ENCODE measurements at regions not wholly inside any gene's neighbourhood (a gene's known extent, or its start where the extent isn't known, plus 50 kb on each side); places are given as distances from the start of the nearest gene placed in this dataset.

- H3K4me3 Mint-ChIP-seq (ENCODE audit: unreplicated experiment), result no peak overlapping the region
- H3K9me3 Mint-ChIP-seq (ENCODE audit: unreplicated experiment), result no peaks in the 10 kb centered on the region
- DNase-seq (ENCODE audit: low spot score), result no peak
- no peak overlapping the region for H3K27ac Mint-ChIP-seq (ENCODE audit: unreplicated experiment)
- no peaks in the 10 kb centered on the region for H3K36me3 Mint-ChIP-seq (ENCODE audit: low read depth, unreplicated experiment)
- TF ChIP-seq CTCF (IDR thresholded peaks at IDR 0.05; ENCODE audit: unreplicated experiment), result no peak
- H3K4me1 Mint-ChIP-seq (ENCODE audit: unreplicated experiment), result peaks cover 12% of the 10 kb centered on the region
- peaks cover 5% of the 10 kb centered on the region for H3K27me3 Mint-ChIP-seq (ENCODE audit: unreplicated experiment)
Observed at GRCh38 chr11:130640526-130640925, 192.1 kb downstream of the ADAMTS15 start.

GRCh38 chr11:130641876-130642275, 193.4 kb downstream of the ADAMTS15 start:
- TF ChIP-seq CTCF (IDR thresholded peaks at IDR 0.05; ENCODE audit: unreplicated experiment), result no peak
- no peak overlapping the region for H3K4me3 Mint-ChIP-seq (ENCODE audit: unreplicated experiment)
- H3K4me1 Mint-ChIP-seq (ENCODE audit: unreplicated experiment), result peaks cover 12% of the 10 kb centered on the region
- H3K36me3 Mint-ChIP-seq (ENCODE audit: low read depth, unreplicated experiment), result no peaks in the 10 kb centered on the region
- H3K27me3 Mint-ChIP-seq (ENCODE audit: unreplicated experiment), result peaks cover 5% of the 10 kb centered on the region
- H3K9me3 Mint-ChIP-seq (ENCODE audit: unreplicated experiment), result no peaks in the 10 kb centered on the region
- DNase-seq (ENCODE audit: low spot score), result no peak
- H3K27ac Mint-ChIP-seq (ENCODE audit: unreplicated experiment), result no peak overlapping the region

- DNase-seq (ENCODE audit: low spot score), result no peak
- H3K4me3 Mint-ChIP-seq (ENCODE audit: unreplicated experiment), result no peak overlapping the region
- peaks cover 8% of the 10 kb centered on the region for H3K4me1 Mint-ChIP-seq (ENCODE audit: unreplicated experiment)
Observed at GRCh38 chr11:130642994-130643393, 194.5 kb downstream of the ADAMTS15 start.

GRCh38 chr11:130644187-130644586, 195.7 kb downstream of the ADAMTS15 start:
- H3K36me3 Mint-ChIP-seq (ENCODE audit: low read depth, unreplicated experiment), result no peaks in the 10 kb centered on the region
- no peak overlapping the region for H3K27ac Mint-ChIP-seq (ENCODE audit: unreplicated experiment)
- H3K9me3 Mint-ChIP-seq (ENCODE audit: unreplicated experiment), result no peaks in the 10 kb centered on the region
- TF ChIP-seq CTCF (IDR thresholded peaks at IDR 0.05; ENCODE audit: unreplicated experiment), result no peak
- no peak overlapping the region for H3K4me3 Mint-ChIP-seq (ENCODE audit: unreplicated experiment)
- H3K27me3 Mint-ChIP-seq (ENCODE audit: unreplicated experiment), result peaks cover 2% of the 10 kb centered on the region
- DNase-seq (ENCODE audit: low spot score), result no peak
- peaks cover 8% of the 10 kb centered on the region for H3K4me1 Mint-ChIP-seq (ENCODE audit: unreplicated experiment)

More at GRCh38 chr11:130642994-130643393, 194.5 kb downstream of the ADAMTS15 start:
- no peaks in the 10 kb centered on the region for H3K36me3 Mint-ChIP-seq (ENCODE audit: low read depth, unreplicated experiment)
- H3K27ac Mint-ChIP-seq (ENCODE audit: unreplicated experiment), result no peak overlapping the region
- peaks cover 2% of the 10 kb centered on the region for H3K27me3 Mint-ChIP-seq (ENCODE audit: unreplicated experiment)
- no peaks in the 10 kb centered on the region for H3K9me3 Mint-ChIP-seq (ENCODE audit: unreplicated experiment)
- TF ChIP-seq CTCF (IDR thresholded peaks at IDR 0.05; ENCODE audit: unreplicated experiment), result no peak

- no peak for DNase-seq (ENCODE audit: low spot score)
- Mint-ChIP-seq H3K36me3 (ENCODE audit: low read depth, unreplicated experiment) (no peaks in the 10 kb centered on the region), H3K27me3 (ENCODE audit: unreplicated experiment) (no peaks in the 10 kb centered on the region), H3K27ac (ENCODE audit: unreplicated experiment) (no peak overlapping the region), H3K4me1 (ENCODE audit: unreplicated experiment) (peaks cover 8% of the 10 kb centered on the region), H3K4me3 (ENCODE audit: unreplicated experiment) (no peak overlapping the region), H3K9me3 (ENCODE audit: unreplicated experiment) (no peaks in the 10 kb centered on the region)
- TF ChIP-seq CTCF (IDR thresholded peaks at IDR 0.05; ENCODE audit: unreplicated experiment), result no peak
Observed at GRCh38 chr11:130645164-130645842, 196.9 kb downstream of the ADAMTS15 start.
